MM.1S (cell line): ENCODE measurements at regions not wholly inside any gene's neighbourhood (a gene's known extent, or its start where the extent isn't known, plus 50 kb on each side); places are given as distances from the start of the nearest gene placed in this dataset.

ENCODE experiments used
- DNase-seq: peaks from one replicate; pipeline ENCODE4 v3.0.0-alpha.2; 2015
- H2AFZ ChIP-seq: fragments of 300-600 bp; sonication (generic); 2 replicates; pipeline ENCODE4 v1.6.0; 2016; ENCODE audit warnings: antibody characterized with exemption, low read length
- H3F3A ChIP-seq: fragments of 300-600 bp; sonication (generic); 2 replicates; pipeline ENCODE4 v1.6.1; 2016; ENCODE audit warnings: mild to moderate bottlenecking, antibody characterized with exemption, low read length, moderate library complexity, mixed read lengths; ENCODE audit not compliant: insufficient read depth
- H3K27ac ChIP-seq: fragments of 300-600 bp; sonication (generic); 2 replicates; pipeline ENCODE4 v1.5.1; 2016; ENCODE audit warnings: mild to moderate bottlenecking, low read length
- H3K27me3 ChIP-seq: fragments of 300-600 bp; sonication (generic); replicated peaks from 2 replicates; pipeline ENCODE4 v1.6.0; 2016; ENCODE audit warnings: low read length; ENCODE audit not compliant: insufficient read depth
- H3K36me3 ChIP-seq: fragments of 300-600 bp; sonication (generic); replicated peaks from 2 replicates; pipeline ENCODE4 v1.6.1; 2016; ENCODE audit warnings: mild to moderate bottlenecking, low read length, mixed read lengths; ENCODE audit not compliant: insufficient read depth
- H3K4me1 ChIP-seq: fragments of 300-600 bp; sonication (generic); 2 replicates; pipeline ENCODE4 v1.6.1; 2016; ENCODE audit warnings: low read length, mixed read lengths
- H3K4me2 ChIP-seq: fragments of 300-600 bp; sonication (generic); 2 replicates; pipeline ENCODE4 v1.6.0; 2016; ENCODE audit warnings: low read depth, low read length
- H3K4me3 ChIP-seq: fragments of 300-600 bp; sonication (generic); 2 replicates; pipeline ENCODE4 v1.5.1; 2016; ENCODE audit warnings: low read length, mixed read lengths
- H3K79me2 ChIP-seq: fragments of 300-600 bp; sonication (generic); 2 replicates; pipeline ENCODE4 v1.6.1; 2016; ENCODE audit warnings: mixed run types, low read length, mixed read lengths
- H3K9ac ChIP-seq: fragments of 300-600 bp; sonication (generic); 2 replicates; pipeline ENCODE4 v1.6.1; 2016; ENCODE audit warnings: low read length, mixed read lengths
- H3K9me2 ChIP-seq: fragments of 300-600 bp; sonication (generic); replicated peaks from 2 replicates; pipeline ENCODE4 v1.6.1; 2016; ENCODE audit warnings: mild to moderate bottlenecking, low read length, mixed read lengths; ENCODE audit not compliant: insufficient read depth
- H3K9me3 ChIP-seq: fragments of 300-600 bp; sonication (generic); replicated peaks from 2 replicates; pipeline ENCODE4 v1.6.1; 2016; ENCODE audit warnings: mild to moderate bottlenecking, low read length, mixed read lengths; ENCODE audit not compliant: insufficient read depth
- H4K20me1 ChIP-seq: fragments of 300-600 bp; sonication (generic); 2 replicates; pipeline ENCODE4 v1.6.1; 2016; ENCODE audit warnings: mild to moderate bottlenecking, low read length, moderate library complexity, mixed read lengths; ENCODE audit not compliant: insufficient read depth
- EZH2 ChIP-seq: fragments of 300-600 bp; sonication (generic); optimal IDR thresholded peaks from 2 replicates; pipeline ENCODE3; 2017; ENCODE audit warnings: low read depth, mild to moderate bottlenecking, antibody characterized with exemption, low read length, mixed read lengths
- EZH2phosphoT487 ChIP-seq: fragments of 300-600 bp; sonication (generic); IDR thresholded peaks from 2 replicates; pipeline ENCODE4 v1.6.1; 2018; ENCODE audit warnings: antibody characterized with exemption, low read length
- TF ChIP-seq, protein P1 (sequence below): fragments of 300-600 bp; sonication (generic); IDR thresholded peaks from 2 replicates; pipeline ENCODE4 v1.5.1; 2016; ENCODE audit warnings: antibody characterized with exemption, low read length, mixed read lengths

DNA sequence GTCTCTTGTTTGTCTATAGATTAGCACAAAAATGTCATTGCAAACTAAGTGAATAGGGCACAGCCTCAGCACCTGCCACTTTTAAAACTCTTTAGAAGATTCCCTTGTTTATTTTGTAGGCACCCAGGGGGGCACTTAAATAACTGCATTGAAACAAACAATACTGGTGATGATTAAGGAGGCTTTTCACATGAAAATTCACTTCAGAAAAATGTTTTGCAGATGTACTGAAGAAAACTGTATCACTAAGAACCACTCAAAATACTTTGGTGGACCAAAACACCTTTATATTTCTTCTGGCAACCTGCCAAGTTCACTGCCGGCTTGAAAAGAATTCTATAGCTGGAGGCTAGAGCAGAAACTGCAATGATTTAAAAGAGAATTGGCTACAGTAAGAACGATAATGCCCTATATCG is 281.5 kb downstream of the TOX3 start:
- H3K9me2 ChIP-seq: no peaks in the 10 kb centered on the region
- no peaks in the 10 kb centered on the region for H3K79me2 ChIP-seq
- H4K20me1 ChIP-seq: no peaks in the 10 kb centered on the region
- no peak overlapping the region for H3K27ac ChIP-seq
- no peaks in the 10 kb centered on the region for H3K27me3 ChIP-seq
- TF ChIP-seq, protein P1, sequence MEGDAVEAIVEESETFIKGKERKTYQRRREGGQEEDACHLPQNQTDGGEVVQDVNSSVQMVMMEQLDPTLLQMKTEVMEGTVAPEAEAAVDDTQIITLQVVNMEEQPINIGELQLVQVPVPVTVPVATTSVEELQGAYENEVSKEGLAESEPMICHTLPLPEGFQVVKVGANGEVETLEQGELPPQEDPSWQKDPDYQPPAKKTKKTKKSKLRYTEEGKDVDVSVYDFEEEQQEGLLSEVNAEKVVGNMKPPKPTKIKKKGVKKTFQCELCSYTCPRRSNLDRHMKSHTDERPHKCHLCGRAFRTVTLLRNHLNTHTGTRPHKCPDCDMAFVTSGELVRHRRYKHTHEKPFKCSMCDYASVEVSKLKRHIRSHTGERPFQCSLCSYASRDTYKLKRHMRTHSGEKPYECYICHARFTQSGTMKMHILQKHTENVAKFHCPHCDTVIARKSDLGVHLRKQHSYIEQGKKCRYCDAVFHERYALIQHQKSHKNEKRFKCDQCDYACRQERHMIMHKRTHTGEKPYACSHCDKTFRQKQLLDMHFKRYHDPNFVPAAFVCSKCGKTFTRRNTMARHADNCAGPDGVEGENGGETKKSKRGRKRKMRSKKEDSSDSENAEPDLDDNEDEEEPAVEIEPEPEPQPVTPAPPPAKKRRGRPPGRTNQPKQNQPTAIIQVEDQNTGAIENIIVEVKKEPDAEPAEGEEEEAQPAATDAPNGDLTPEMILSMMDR: no peak
- TF ChIP-seq EZH2phosphoT487 (no peak), EZH2 (no peak)
- H3K9ac ChIP-seq: no peak overlapping the region
- no peaks in the 10 kb centered on the region for H3K9me3 ChIP-seq
- no peak overlapping the region for H2AFZ ChIP-seq
- no peaks in the 10 kb centered on the region for H3F3A ChIP-seq
- H3K4me1 ChIP-seq: no peaks in the 10 kb centered on the region
- DNase-seq: no peak
- H3K4me2 ChIP-seq: no peak overlapping the region
- no peak overlapping the region for H3K4me3 ChIP-seq
- no peaks in the 10 kb centered on the region for H3K36me3 ChIP-seq

DNA sequence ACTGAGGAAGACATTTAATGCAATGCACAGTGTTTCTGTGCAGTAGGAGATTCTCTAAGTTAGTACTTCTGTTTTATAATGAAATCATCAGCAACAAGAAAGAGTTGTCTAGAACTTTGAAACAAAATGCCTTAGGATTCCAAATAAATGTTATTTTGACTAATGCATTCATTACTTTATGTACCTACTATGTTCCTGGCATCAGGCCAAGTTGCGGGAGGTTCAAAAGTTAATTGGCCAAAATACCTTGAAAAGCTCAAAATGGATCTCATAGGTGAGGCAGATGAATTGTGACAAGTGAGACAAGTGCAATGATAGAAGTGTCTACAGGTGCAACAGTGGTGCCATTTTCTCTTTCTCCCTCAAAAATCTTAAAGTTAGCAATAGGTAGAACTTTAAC is 289.4 kb downstream of the TOX3 start:
- H3K79me2 ChIP-seq: no peaks in the 10 kb centered on the region
- H3K4me3 ChIP-seq: no peak overlapping the region
- TF ChIP-seq, protein P1: no peak
- TF ChIP-seq EZH2: no peak
- no peak for TF ChIP-seq EZH2phosphoT487
- no peak overlapping the region for H2AFZ ChIP-seq
- H4K20me1 ChIP-seq: no peaks in the 10 kb centered on the region
- no peak overlapping the region for H3K4me2 ChIP-seq
- no peaks in the 10 kb centered on the region for H3K4me1 ChIP-seq
- H3K9me2 ChIP-seq: no peaks in the 10 kb centered on the region
- no peaks in the 10 kb centered on the region for H3K9me3 ChIP-seq
- H3K27me3 ChIP-seq: no peaks in the 10 kb centered on the region
- no peaks in the 10 kb centered on the region for H3K36me3 ChIP-seq
- no peak overlapping the region for H3K27ac ChIP-seq
- no peaks in the 10 kb centered on the region for H3F3A ChIP-seq
- DNase-seq: no peak
- H3K9ac ChIP-seq: no peak overlapping the region

- no peak overlapping the region for H2AFZ ChIP-seq
- H3K79me2 ChIP-seq: no peaks in the 10 kb centered on the region
- H3K36me3 ChIP-seq: no peaks in the 10 kb centered on the region
- TF ChIP-seq EZH2: no peak
- TF ChIP-seq EZH2phosphoT487: no peak
- TF ChIP-seq, protein P1: no peak
- H4K20me1 ChIP-seq: no peaks in the 10 kb centered on the region
- no peaks in the 10 kb centered on the region for H3K9me3 ChIP-seq
- H3K4me2 ChIP-seq: no peak overlapping the region
- no peak overlapping the region for H3K9ac ChIP-seq
- no peak for DNase-seq
- no peaks in the 10 kb centered on the region for H3K9me2 ChIP-seq
- no peak overlapping the region for H3K4me3 ChIP-seq
- no peaks in the 10 kb centered on the region for H3K27me3 ChIP-seq
- no peaks in the 10 kb centered on the region for H3F3A ChIP-seq
- no peaks in the 10 kb centered on the region for H3K4me1 ChIP-seq
- no peak overlapping the region for H3K27ac ChIP-seq
Observed at GRCh38 chr16:52256310-52257078, 290.4 kb downstream of the TOX3 start.
